Activated T-cell treated with anti-CD3 and anti-CD28 coated beads, Interleukin-2, amount 50 U/mL, for 48 hours (primary cell): ENCODE measurements at regions not wholly inside any gene's neighbourhood (a gene's known extent, or its start where the extent isn't known, plus 50 kb on each side); places are given as distances from the start of the nearest gene placed in this dataset.

Experiments
- DNase-seq, 2 experiments: peaks; one replicate each; pipeline ENCODE4 v3.0.0-alpha.2; 2020

- DNase-seq, result no peak
Measured at GRCh38 chr5:73997960-73998359, 372.0 kb downstream of the ARHGEF28 start.

DNA sequence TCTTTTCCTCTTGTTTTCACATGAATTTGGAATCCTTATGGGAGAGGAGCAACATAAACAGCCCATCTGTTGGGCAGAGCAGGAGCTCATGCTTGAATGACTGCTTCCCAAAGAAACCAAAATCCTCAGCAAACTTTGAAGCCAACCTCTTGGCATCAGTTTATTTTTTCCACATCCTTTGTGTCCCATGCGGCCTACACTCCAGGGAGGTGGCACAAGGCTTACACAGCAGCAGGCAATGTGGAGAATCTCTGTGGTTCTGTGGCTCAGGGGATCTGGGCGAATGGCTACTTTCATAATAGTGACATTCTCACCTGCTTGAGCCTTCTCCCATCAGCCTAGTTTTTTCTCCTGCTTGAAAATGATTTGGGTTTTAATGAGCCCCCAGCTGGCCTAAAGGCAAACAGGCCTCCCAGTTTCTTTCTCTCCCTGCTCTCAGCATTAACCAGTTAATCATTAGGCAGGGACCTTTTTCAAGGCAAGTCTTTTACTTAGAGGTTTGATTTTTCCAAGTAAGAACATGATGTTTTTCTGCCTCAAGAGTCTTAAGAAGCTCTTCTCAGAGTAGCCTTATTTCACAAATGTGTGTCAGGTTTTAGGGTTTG lies 370.3 kb downstream of the ARHGEF28 start:
- no peak for DNase-seq

DNA sequence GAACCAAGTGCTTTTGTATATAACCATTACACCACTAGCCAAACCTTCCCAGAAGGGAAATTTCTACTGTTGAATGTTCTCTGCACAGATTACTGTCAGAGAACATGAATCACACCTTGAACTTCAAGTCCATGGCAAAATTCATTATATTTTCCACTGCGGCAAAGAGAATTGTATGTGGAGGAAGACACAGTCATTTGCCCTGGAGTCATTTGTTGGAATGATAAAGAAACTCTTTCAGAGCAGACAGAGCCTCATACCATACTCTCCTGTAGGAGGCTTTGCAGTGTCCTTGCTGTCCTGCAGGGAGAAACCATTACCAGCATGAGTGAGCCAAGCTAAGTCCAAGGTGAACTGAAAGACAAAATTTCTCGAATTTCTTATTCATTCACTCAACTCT lies 369.0 kb downstream of the ARHGEF28 start:
- no peak for DNase-seq
